HPDE6-E6E7 (cell line): ENCODE measurements at regions not wholly inside any gene's neighbourhood (a gene's known extent, or its start where the extent isn't known, plus 50 kb on each side); places are given as distances from the start of the nearest gene placed in this dataset.
"Not testable (repeated sequence)": the region's sequence is repeated elsewhere in the genome, so short reads cannot be mapped to it uniquely, and the experiment has no call there.

ENCODE experiments used
- DNase-seq: peaks from one replicate; pipeline ENCODE4 v3.0.0; 2011; ENCODE audit warnings: missing footprints; ENCODE audit errors: extremely low spot score

GRCh38 chr18:1413323-1413675 is 508.6 kb downstream of the ADCYAP1 start:
- no peak for DNase-seq

- DNase-seq, result no peak
These were observed 511.4 kb downstream of the ADCYAP1 start for GRCh38 chr18:1416074-1416473.

GRCh38 chr18:1421502-1421901 is 516.8 kb downstream of the ADCYAP1 start:
- no peak for DNase-seq

GRCh38 chr18:1422634-1423033 is 518.0 kb downstream of the ADCYAP1 start:
- no peak for DNase-seq

- no peak for DNase-seq
These were observed 521.0 kb downstream of the ADCYAP1 start for GRCh38 chr18:1425679-1426078.

GRCh38 chr18:1435487-1435886 is 530.8 kb downstream of the ADCYAP1 start:
- no peak for DNase-seq

- no peak for DNase-seq
These were observed 531.5 kb downstream of the ADCYAP1 start for GRCh38 chr18:1436199-1436598.

GRCh38 chr18:1438458-1438910 is 533.8 kb downstream of the ADCYAP1 start:
- DNase-seq, result no peak

GRCh38 chr18:1438967-1439366 is 534.3 kb downstream of the ADCYAP1 start:
- no peak for DNase-seq

- DNase-seq, result not testable (repeated sequence)
These were observed 539.4 kb downstream of the ADCYAP1 start for GRCh38 chr18:1444062-1444461.

GRCh38 chr18:1446765-1447164 is 542.1 kb downstream of the ADCYAP1 start:
- DNase-seq, result no peak

GRCh38 chr18:1452821-1453220 is 548.1 kb downstream of the ADCYAP1 start:
- no peak for DNase-seq

- DNase-seq, result no peak
These were observed 550.9 kb downstream of the ADCYAP1 start for GRCh38 chr18:1455605-1456004.

- no peak for DNase-seq
These were observed 553.9 kb downstream of the ADCYAP1 start for GRCh38 chr18:1458547-1458946.

- DNase-seq, result no peak
These were observed 559.3 kb downstream of the ADCYAP1 start for GRCh38 chr18:1463981-1464380.

- no peak for DNase-seq
These were observed 560.0 kb downstream of the ADCYAP1 start for GRCh38 chr18:1464444-1465217.

- no peak for DNase-seq
These were observed 561.4 kb downstream of the ADCYAP1 start for GRCh38 chr18:1466035-1466434.

- no peak for DNase-seq
These were observed 562.8 kb downstream of the ADCYAP1 start for GRCh38 chr18:1467461-1467964.

GRCh38 chr18:1468550-1468949 is 563.9 kb downstream of the ADCYAP1 start:
- no peak for DNase-seq

- no peak for DNase-seq
These were observed 571.2 kb downstream of the ADCYAP1 start for GRCh38 chr18:1475867-1476266.

- no peak for DNase-seq
These were observed 575.6 kb downstream of the ADCYAP1 start for GRCh38 chr18:1480309-1480708.

- DNase-seq, result no peak
These were observed 576.9 kb downstream of the ADCYAP1 start for GRCh38 chr18:1481577-1481976.

- no peak for DNase-seq
These were observed 578.7 kb downstream of the ADCYAP1 start for GRCh38 chr18:1483385-1483784.

- no peak for DNase-seq
These were observed 582.8 kb downstream of the ADCYAP1 start for GRCh38 chr18:1487457-1487856.
